K562 (cell line): ENCODE measurements at regions not wholly inside any gene's neighbourhood (a gene's known extent, or its start where the extent isn't known, plus 50 kb on each side); places are given as distances from the start of the nearest gene placed in this dataset.

Experiments used
- EP300 ChIP-seq: IDR thresholded peaks from 2 replicates; pipeline ENCODE4 v1.6.1; 2012; ENCODE audit warnings: low read length, improper control_type of control experiment
- POLR2A ChIP-seq: fragments of 450-650 bp; conservative IDR thresholded peaks from 2 replicates; pipeline ENCODE4 v1.6.1; 2016
- ZNF75A ChIP-seq: fragments of 450-650 bp; formaldehyde crosslinking; IDR thresholded peaks from 2 replicates; pipeline ENCODE4 v1.4.0; 2020; ENCODE audit warnings: mild to moderate bottlenecking
- TF ChIP-seq, protein P1 (sequence below), 3 experiments: IDR thresholded peaks in 2 of 3; conservative IDR thresholded peaks in 1 of 3; 2 replicates each; pipeline ENCODE4 v1.5.1; 2011 to 2012; ENCODE audit warnings: low read length in 3 of 3, mild to moderate bottlenecking in 3 of 3, control low read depth in 2 of 3, improper control_type of control experiment in 1 of 3, inconsistent platforms in 1 of 3, low read depth in 1 of 3, mixed read lengths in 1 of 3, moderate library complexity in 1 of 3; ENCODE audit not compliant: insufficient read depth in 2 of 3

DNA sequence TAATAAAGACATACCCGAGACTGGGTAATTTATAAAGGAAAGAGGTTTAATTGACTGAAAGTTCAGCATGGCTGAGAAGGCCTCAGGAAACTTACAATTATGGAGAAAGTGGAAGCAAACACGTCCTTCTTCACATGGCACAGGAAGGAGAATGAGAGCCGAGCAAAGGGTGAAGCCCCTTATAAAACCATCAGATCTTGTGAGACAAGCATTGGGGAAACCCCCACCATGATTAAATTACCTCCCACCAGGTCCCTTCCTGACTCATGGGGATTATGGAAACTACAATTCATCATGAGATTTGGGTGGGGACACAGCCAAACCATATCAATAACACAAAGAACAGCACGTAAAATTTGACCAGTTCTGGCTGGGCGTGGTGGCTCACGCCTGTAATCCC lies 85.6 kb upstream of the ATF7IP start:
- TF ChIP-seq POLR2A, result no peak
- TF ChIP-seq EP300, result no peak
- no peak for TF ChIP-seq ZNF75A
- TF ChIP-seq, protein P1, sequence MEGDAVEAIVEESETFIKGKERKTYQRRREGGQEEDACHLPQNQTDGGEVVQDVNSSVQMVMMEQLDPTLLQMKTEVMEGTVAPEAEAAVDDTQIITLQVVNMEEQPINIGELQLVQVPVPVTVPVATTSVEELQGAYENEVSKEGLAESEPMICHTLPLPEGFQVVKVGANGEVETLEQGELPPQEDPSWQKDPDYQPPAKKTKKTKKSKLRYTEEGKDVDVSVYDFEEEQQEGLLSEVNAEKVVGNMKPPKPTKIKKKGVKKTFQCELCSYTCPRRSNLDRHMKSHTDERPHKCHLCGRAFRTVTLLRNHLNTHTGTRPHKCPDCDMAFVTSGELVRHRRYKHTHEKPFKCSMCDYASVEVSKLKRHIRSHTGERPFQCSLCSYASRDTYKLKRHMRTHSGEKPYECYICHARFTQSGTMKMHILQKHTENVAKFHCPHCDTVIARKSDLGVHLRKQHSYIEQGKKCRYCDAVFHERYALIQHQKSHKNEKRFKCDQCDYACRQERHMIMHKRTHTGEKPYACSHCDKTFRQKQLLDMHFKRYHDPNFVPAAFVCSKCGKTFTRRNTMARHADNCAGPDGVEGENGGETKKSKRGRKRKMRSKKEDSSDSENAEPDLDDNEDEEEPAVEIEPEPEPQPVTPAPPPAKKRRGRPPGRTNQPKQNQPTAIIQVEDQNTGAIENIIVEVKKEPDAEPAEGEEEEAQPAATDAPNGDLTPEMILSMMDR (IDR thresholded peaks at IDR 0.05 in 2 of 3, conservative IDR thresholded peaks at IDR 0.05 in 1 of 3; ENCODE audit: insufficient read depth in 2 of 3, low read depth in 1 of 3, low read length in 3 of 3), result no peak
